Activated CD4-positive, alpha-beta T cell treated with anti-CD3 and anti-CD28 coated beads, Interleukin-2, amount 10 ng/mL, durations not matched to agents 7 days and 5 days (primary cell): ENCODE measurements at regions not wholly inside any gene's neighbourhood (a gene's known extent, or its start where the extent isn't known, plus 50 kb on each side); places are given as distances from the start of the nearest gene placed in this dataset.

Experiments used
- CTCF ChIA-PET: fragments of 350-600 bp; sonication (Branson Sonifier 250); formaldehyde crosslinking; loops from one replicate; lab custom pipeline; 2021; ENCODE audit warnings: antibody characterized with exemption; lab: Charles Lee
- POLR2A ChIA-PET: fragments of 350-600 bp; sonication (Branson Sonifier 250); formaldehyde crosslinking; loops from one replicate; lab custom pipeline; 2021; ENCODE audit warnings: antibody characterized with exemption; lab: Charles Lee
- DNase-seq: peaks from one replicate; pipeline ENCODE4 v3.0.0-alpha.2; 2020
- H3K27ac Mint-ChIP-seq: one replicate; pipeline ENCODE4 v1.8.0; 2021; ENCODE audit warnings: mild to moderate bottlenecking, moderate library complexity, mixed read lengths
- H3K27me3 Mint-ChIP-seq: one replicate; pipeline ENCODE4 v1.8.0; 2021; ENCODE audit warnings: mixed read lengths
- H3K36me3 Mint-ChIP-seq: one replicate; pipeline ENCODE4 v1.8.0; 2021; ENCODE audit warnings: low read depth, mixed read lengths
- H3K4me1 Mint-ChIP-seq: one replicate; pipeline ENCODE4 v1.8.0; 2021; ENCODE audit warnings: mixed read lengths
- H3K4me3 Mint-ChIP-seq: one replicate; pipeline ENCODE4 v1.8.0; 2021; ENCODE audit warnings: mild to moderate bottlenecking, moderate library complexity, mixed read lengths
- H3K9me3 Mint-ChIP-seq: one replicate; pipeline ENCODE4 v1.8.0; 2021; ENCODE audit warnings: mixed read lengths

DNA sequence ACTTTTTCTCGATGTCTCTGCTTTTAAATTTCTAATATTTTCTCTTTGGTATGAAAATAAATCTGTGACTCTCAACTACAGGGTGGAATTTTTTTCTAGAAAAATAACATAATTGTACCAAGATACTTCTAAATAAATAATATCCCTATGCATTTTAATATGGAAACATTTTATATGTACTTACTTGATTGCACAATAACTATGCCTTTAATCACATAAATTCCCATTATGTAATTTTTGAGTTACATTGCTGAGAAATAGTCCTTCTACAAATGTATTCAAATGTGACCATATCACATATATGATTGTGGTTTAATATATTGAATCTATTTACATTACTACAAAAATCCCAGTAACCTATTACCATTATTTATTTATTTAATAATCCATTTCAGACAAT lies 1543.3 kb upstream of the PABPC4L start:
- ChIA-PET POLR2A (no interaction called here), CTCF (no interaction called here)
- Mint-ChIP-seq H3K27me3 (no peaks in the 10 kb centered on the region), H3K9me3 (peaks cover 6% of the 10 kb centered on the region), H3K4me3 (no peak overlapping the region), H3K27ac (no peak overlapping the region), H3K4me1 (no peaks in the 10 kb centered on the region), H3K36me3 (no peaks in the 10 kb centered on the region)
- DNase-seq: no peak

DNA sequence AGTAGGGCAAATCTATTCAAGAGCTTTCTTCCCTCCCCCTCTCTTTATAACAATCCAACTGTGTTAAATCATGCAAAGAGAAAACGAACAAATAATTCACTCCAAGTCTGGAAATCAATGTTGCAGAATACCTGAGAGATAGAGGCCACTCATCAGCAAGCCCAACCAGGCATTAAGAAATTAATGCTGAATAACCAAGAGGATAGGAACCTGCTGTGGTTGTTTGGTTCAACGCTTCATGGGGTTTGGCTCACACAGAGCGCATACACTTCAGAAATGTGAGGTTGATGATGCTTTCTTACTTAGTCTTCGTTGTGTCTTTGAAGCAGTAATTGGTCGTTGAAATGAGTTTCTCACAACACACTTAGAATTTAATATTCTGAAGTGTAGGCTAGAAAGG lies 1540.0 kb upstream of the PABPC4L start:
- no peaks in the 10 kb centered on the region for H3K36me3 Mint-ChIP-seq
- H3K27me3 Mint-ChIP-seq: no peaks in the 10 kb centered on the region
- H3K4me3 Mint-ChIP-seq: no peak overlapping the region
- no peak for DNase-seq
- CTCF ChIA-PET: no interaction called here
- peaks cover 4% of the 10 kb centered on the region for H3K9me3 Mint-ChIP-seq
- POLR2A ChIA-PET: no interaction called here
- H3K4me1 Mint-ChIP-seq: no peaks in the 10 kb centered on the region
- H3K27ac Mint-ChIP-seq: no peak overlapping the region

DNA sequence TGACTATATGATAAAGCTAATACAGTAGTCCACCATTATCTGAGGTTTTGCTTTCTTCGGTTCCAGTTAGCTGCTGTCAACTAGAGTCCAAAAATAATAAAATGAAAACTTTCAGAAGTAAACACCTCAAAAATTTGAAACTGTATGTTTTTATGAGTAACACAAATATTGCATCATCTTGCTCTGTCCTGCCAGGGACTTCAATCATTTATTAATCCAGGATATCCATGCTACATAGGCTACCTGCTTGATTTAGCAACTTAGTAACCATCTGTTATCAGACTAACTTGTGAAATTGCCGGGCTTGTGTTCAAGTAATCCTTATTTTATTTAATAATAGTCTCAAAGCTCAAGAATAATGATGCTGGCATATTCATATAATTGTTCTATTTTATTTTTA lies 1537.8 kb upstream of the PABPC4L start:
- no peaks in the 10 kb centered on the region for H3K9me3 Mint-ChIP-seq
- H3K4me1 Mint-ChIP-seq: no peaks in the 10 kb centered on the region
- no peaks in the 10 kb centered on the region for H3K36me3 Mint-ChIP-seq
- H3K27me3 Mint-ChIP-seq: no peaks in the 10 kb centered on the region
- H3K4me3 Mint-ChIP-seq: no peak overlapping the region
- ChIA-PET CTCF (no interaction called here), POLR2A (no interaction called here)
- H3K27ac Mint-ChIP-seq: no peak overlapping the region
- DNase-seq: no peak

DNA sequence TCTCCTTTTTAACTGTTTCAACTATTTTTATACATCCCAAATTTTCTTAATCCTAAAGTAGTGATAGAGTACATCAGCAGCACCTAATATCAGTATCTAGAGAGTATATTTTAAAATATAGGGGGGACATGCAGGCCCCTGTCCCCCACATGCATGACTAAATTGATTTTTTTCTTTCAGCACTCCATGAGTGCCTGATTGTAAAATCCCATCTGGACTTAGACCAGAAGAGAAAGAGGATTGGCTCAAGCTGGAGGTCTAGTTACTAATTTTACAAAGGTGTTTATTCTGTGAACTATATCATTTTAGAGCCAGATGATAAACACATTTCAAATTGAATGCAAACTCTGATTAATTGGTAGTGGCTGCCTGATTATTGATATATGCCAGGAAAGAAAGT lies 1533.9 kb upstream of the PABPC4L start:
- H3K4me3 Mint-ChIP-seq: no peak overlapping the region
- H3K27me3 Mint-ChIP-seq: no peaks in the 10 kb centered on the region
- DNase-seq: no peak
- ChIA-PET CTCF (no interaction called here), POLR2A (no interaction called here)
- no peaks in the 10 kb centered on the region for H3K4me1 Mint-ChIP-seq
- no peaks in the 10 kb centered on the region for H3K36me3 Mint-ChIP-seq
- no peak overlapping the region for H3K27ac Mint-ChIP-seq
- H3K9me3 Mint-ChIP-seq: peaks cover 2% of the 10 kb centered on the region

DNA sequence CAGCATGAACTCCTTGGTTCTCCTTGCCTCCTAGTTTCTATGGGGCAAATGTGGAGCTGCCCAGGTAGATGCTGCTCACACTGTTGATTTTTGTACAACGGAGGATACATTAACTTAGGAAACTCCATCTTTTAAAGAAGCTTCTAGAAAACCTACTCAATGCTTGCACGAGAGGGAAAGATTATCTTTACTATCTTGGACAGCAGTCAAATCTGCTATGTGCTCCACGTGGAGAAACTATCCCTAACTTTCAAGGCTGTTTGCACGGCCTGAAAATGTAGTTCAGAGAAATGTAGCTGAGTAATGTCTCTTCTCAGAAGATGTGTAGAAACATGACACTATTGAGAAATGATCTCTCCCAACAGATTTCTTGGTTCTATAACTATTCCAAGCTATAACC lies 1530.9 kb upstream of the PABPC4L start:
- CTCF ChIA-PET: no interaction called here
- Mint-ChIP-seq H3K27ac (no peak overlapping the region), H3K4me1 (no peaks in the 10 kb centered on the region), H3K27me3 (no peaks in the 10 kb centered on the region), H3K36me3 (no peaks in the 10 kb centered on the region), H3K4me3 (no peak overlapping the region), H3K9me3 (peaks cover 2% of the 10 kb centered on the region)
- DNase-seq: no peak
- POLR2A ChIA-PET: no interaction called here

DNA sequence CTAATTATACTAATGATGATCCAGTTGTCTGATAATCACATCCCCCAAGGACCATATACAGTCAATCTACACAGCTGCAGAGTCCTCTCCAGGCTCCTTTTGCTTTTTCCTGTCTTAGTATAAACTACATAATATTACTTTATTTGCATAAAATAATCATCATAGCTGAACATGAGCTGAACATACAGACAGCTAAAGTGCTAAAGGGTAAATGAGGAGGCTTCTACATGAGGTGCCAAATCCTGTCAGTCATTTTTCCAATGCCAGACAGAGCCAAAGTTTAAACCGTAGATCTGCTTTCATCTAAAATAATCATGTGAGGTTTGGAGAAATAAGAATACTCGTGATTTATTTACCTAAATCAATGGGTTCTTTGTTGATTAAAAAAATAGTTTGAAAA lies 1530.1 kb upstream of the PABPC4L start:
- H3K27ac Mint-ChIP-seq: no peak overlapping the region
- H3K4me1 Mint-ChIP-seq: no peaks in the 10 kb centered on the region
- H3K9me3 Mint-ChIP-seq: peaks cover 2% of the 10 kb centered on the region
- no peaks in the 10 kb centered on the region for H3K36me3 Mint-ChIP-seq
- ChIA-PET CTCF (no interaction called here), POLR2A (no interaction called here)
- no peak for DNase-seq
- no peaks in the 10 kb centered on the region for H3K27me3 Mint-ChIP-seq
- H3K4me3 Mint-ChIP-seq: no peak overlapping the region

DNA sequence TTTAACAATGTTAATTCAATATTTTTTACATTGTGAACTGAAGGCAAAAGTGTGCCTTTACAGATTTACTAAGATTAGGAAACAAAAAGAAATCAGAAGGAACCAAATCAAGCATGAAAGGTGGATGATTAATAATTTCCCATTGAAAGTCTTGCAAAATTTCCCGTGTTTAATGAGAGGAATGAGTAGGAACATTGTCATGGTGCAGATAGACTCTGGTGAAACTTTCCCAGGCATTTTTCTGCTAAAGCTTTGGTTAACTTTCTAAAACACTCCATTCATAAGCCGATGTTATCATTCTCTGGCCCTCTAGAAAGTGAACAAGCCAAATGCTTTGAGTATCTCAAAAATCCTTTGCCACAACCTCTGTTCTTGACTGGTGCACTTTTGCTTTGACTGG lies 1522.8 kb upstream of the PABPC4L start:
- no peak overlapping the region for H3K4me3 Mint-ChIP-seq

DNA sequence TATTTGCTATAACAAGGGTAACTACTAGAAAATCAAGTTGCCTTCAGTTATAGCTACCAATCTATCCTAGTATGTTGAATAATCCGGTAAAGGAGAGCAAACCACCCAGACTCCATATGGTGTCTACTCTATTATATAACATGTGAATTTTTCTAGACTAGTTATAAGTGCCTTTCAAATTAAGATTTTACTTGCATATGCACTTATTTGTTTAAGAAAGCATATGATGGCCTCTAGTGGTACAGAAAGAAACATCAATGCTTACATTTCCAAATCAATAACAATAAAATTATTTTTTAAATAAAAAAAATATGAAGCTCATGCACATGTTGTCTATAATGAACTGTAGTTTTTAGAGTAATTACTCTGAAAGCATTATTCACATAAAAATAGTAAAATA lies 1516.4 kb upstream of the PABPC4L start:
- H3K4me3 Mint-ChIP-seq: no peak overlapping the region
- no peaks in the 10 kb centered on the region for H3K27me3 Mint-ChIP-seq
- no peaks in the 10 kb centered on the region for H3K36me3 Mint-ChIP-seq
- POLR2A ChIA-PET: no interaction called here
- H3K9me3 Mint-ChIP-seq: peaks cover 4% of the 10 kb centered on the region
- no peak overlapping the region for H3K27ac Mint-ChIP-seq
- CTCF ChIA-PET: no interaction called here
- no peaks in the 10 kb centered on the region for H3K4me1 Mint-ChIP-seq
- DNase-seq: no peak

More for the DNA sequence above, 1522.8 kb upstream of the PABPC4L start:
- ChIA-PET POLR2A (no interaction called here), CTCF (no interaction called here)
- Mint-ChIP-seq H3K27me3 (no peaks in the 10 kb centered on the region), H3K36me3 (no peaks in the 10 kb centered on the region), H3K27ac (no peak overlapping the region), H3K9me3 (no peaks in the 10 kb centered on the region), H3K4me1 (no peaks in the 10 kb centered on the region)
- DNase-seq: no peak

DNA sequence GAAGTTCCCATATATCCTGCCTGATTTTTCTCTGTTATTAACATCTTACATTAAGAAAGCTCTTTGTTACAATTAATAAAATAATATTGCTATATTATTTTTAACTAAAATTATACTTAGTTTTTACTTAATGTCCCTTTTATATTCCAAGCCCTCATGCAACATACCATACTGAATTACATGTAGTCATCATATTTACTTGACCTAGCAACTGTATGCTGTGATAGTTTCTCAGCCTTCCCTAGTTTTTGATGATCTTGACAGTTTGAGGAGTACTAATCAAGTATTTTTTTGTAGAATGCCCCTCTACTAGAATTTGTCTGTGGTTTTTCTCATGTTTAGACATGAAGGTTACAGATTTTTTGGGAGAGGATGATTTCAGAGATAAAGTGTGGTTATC lies 1503.8 kb upstream of the PABPC4L start:
- Mint-ChIP-seq H3K27ac (no peak overlapping the region), H3K36me3 (no peaks in the 10 kb centered on the region), H3K4me3 (no peak overlapping the region), H3K4me1 (no peaks in the 10 kb centered on the region), H3K9me3 (no peaks in the 10 kb centered on the region), H3K27me3 (no peaks in the 10 kb centered on the region)
- ChIA-PET CTCF (no interaction called here), POLR2A (no interaction called here)
- DNase-seq: no peak

DNA sequence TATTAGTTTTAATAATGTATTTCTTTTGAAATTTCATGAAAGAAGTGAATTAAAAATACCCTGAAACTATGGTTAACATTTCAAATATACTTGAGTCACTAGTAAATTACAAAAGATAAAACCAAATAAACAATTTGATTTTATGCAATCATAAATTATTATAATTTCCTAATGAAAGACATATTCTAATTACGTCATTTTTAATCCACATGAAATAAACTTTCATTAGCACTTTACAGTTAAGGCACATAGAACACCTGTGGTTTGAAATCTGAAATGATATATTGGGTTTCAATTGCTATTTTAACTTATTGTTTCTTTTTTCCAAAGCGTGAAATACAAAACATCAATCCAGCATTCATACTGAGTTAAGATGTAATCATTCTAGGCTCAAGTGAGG lies 1492.5 kb upstream of the PABPC4L start:
- Mint-ChIP-seq H3K4me3 (no peak overlapping the region), H3K27ac (no peak overlapping the region), H3K36me3 (no peaks in the 10 kb centered on the region), H3K4me1 (no peaks in the 10 kb centered on the region), H3K9me3 (peaks cover 5% of the 10 kb centered on the region), H3K27me3 (no peaks in the 10 kb centered on the region)
- ChIA-PET POLR2A (no interaction called here), CTCF (no interaction called here)
- no peak for DNase-seq

DNA sequence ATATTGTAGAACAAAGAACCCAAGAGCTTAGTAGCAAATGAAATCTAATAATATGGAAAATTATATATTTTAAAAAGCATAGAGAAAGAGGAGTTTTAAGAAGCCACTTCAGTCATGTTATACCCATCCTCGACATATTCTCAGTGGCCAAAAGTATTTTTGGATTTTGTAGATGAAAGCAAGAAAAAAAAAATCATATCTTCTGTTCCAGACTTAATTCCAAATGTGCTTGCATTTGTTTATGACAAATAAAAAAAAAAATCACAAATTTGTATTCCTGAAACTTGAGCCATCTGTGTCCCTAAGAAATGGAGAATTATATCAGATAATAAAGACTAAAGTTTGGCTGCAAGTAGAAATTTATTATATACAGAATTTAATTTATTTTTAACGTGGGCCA lies 1482.4 kb upstream of the PABPC4L start:
- no peak overlapping the region for H3K4me3 Mint-ChIP-seq
- no peaks in the 10 kb centered on the region for H3K27me3 Mint-ChIP-seq
- no peaks in the 10 kb centered on the region for H3K4me1 Mint-ChIP-seq
- no peaks in the 10 kb centered on the region for H3K36me3 Mint-ChIP-seq
- H3K27ac Mint-ChIP-seq: no peak overlapping the region
- peaks cover 2% of the 10 kb centered on the region for H3K9me3 Mint-ChIP-seq
- DNase-seq: no peak
- ChIA-PET CTCF (no interaction called here), POLR2A (no interaction called here)

DNA sequence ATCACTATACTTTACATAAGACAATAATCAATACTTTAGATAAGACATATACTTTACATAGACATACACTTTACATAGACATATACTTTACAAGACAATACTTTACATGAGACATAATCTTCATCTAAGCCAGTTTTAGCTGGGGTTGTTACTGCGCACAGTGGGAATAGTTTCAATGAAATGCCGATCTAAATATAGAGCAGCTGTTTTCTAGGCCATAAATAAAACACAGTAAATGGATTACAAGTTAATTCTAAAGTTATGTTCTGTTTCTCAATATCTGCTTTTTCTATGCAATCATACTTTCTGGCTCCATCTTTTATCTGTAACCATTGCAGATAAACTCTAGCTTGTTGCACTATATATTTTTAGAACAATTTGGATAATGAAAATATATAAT lies 1470.6 kb upstream of the PABPC4L start:
- H3K27me3 Mint-ChIP-seq: no peaks in the 10 kb centered on the region
- no peak overlapping the region for H3K4me3 Mint-ChIP-seq
- ChIA-PET CTCF (no interaction called here), POLR2A (no interaction called here)
- no peak for DNase-seq
- H3K36me3 Mint-ChIP-seq: no peaks in the 10 kb centered on the region
- H3K9me3 Mint-ChIP-seq: no peaks in the 10 kb centered on the region
- no peak overlapping the region for H3K27ac Mint-ChIP-seq
- no peaks in the 10 kb centered on the region for H3K4me1 Mint-ChIP-seq

DNA sequence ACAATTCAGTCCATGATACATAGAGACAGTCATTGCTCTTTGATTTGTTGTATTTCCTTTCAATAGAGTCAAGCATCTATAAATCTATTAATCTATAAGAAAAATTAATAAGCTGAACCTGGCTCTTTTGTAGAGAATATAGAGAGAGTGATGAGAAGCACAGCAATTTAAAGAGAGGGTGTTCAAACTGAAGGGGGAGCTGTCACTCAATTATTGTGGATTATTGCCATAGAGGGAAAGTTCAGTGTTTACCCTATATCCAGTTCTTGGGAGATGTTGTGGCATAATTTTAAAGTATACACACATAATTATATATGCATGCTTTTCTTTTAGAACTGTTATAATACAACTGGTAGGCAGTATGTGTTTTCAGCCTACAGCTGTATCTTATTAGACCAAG lies 1469.0 kb upstream of the PABPC4L start:
- Mint-ChIP-seq H3K4me1 (no peaks in the 10 kb centered on the region), H3K27me3 (no peaks in the 10 kb centered on the region), H3K36me3 (no peaks in the 10 kb centered on the region), H3K9me3 (no peaks in the 10 kb centered on the region), H3K4me3 (no peak overlapping the region), H3K27ac (no peak overlapping the region)
- CTCF ChIA-PET: no interaction called here
- POLR2A ChIA-PET: no interaction called here
- DNase-seq: no peak
